ENCODE measurements at regions not wholly inside any gene's neighbourhood (a gene's known extent, or its start where the extent isn't known, plus 50 kb on each side); places are given as distances from the start of the nearest gene placed in this dataset.

DNA sequence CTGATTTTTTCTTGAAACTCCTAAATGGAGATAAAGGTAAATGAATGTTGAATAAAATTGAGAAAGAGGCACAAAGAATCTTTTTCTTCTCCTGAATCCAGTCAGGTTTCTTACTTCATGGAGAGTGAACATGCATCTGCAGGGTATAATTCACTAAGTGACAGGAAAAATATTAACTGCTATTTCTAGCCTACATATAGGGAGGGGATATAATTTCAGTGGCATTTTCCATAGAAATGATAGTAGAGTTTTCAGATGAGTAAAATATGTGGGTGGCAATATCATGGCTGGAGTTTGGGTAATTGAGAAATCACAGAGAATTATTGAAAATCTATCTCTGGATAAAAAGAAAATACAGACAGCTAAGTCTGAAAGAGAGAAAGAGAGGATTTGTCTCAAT is 1227.0 kb upstream of the GJE1 start:
- TF ChIP-seq, protein P1, sequence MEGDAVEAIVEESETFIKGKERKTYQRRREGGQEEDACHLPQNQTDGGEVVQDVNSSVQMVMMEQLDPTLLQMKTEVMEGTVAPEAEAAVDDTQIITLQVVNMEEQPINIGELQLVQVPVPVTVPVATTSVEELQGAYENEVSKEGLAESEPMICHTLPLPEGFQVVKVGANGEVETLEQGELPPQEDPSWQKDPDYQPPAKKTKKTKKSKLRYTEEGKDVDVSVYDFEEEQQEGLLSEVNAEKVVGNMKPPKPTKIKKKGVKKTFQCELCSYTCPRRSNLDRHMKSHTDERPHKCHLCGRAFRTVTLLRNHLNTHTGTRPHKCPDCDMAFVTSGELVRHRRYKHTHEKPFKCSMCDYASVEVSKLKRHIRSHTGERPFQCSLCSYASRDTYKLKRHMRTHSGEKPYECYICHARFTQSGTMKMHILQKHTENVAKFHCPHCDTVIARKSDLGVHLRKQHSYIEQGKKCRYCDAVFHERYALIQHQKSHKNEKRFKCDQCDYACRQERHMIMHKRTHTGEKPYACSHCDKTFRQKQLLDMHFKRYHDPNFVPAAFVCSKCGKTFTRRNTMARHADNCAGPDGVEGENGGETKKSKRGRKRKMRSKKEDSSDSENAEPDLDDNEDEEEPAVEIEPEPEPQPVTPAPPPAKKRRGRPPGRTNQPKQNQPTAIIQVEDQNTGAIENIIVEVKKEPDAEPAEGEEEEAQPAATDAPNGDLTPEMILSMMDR (IDR thresholded peaks at IDR 0.05) = no peak
- no peak for TF ChIP-seq POLR2A (IDR thresholded peaks at IDR 0.05)

Measured in heart left ventricle (tissue), 13 donors.